Suppressor macrophage treated with lipopolysaccharide for 1 hour (primary cell): ENCODE measurements at regions not wholly inside any gene's neighbourhood (a gene's known extent, or its start where the extent isn't known, plus 50 kb on each side); places are given as distances from the start of the nearest gene placed in this dataset.
A peak's percentile ranks its signal among the peaks of the same experiment; 100 is the strongest.
"Not testable (repeated sequence)": the region's sequence is repeated elsewhere in the genome, so short reads cannot be mapped to it uniquely, and the experiment has no call there.

Experiments
- DNase-seq, 3 donors: peaks; one replicate each; pipeline ENCODE4 v3.0.0-alpha.2; 2020 to 2022

GRCh38 chr18:60319129-60319528, 53.4 kb downstream of the MC4R start:
- DNase-seq: no peak

- DNase-seq: no peak
Observed at GRCh38 chr18:60311676-60312360, 60.8 kb downstream of the MC4R start.

GRCh38 chr18:60295674-60296073, 76.9 kb downstream of the MC4R start:
- no peak for DNase-seq

GRCh38 chr18:60292186-60292585, 80.4 kb downstream of the MC4R start:
- no peak for DNase-seq

- no peak for DNase-seq
Observed at GRCh38 chr18:60279391-60279790, 93.2 kb downstream of the MC4R start.

- no peak for DNase-seq
Observed at GRCh38 chr18:60277855-60278480, 94.6 kb downstream of the MC4R start.

- no peak for DNase-seq
Observed at GRCh38 chr18:60267391-60268058, 105.0 kb downstream of the MC4R start.

GRCh38 chr18:60266558-60266957, 106.0 kb downstream of the MC4R start:
- no peak for DNase-seq

- peak in 2 of 3 donors; percentile 1 to 13 for DNase-seq
Observed at GRCh38 chr18:60259052-60259681, 113.4 kb downstream of the MC4R start.

GRCh38 chr18:60249388-60249787, 123.2 kb downstream of the MC4R start:
- DNase-seq: no peak

- no peak for DNase-seq
Observed at GRCh38 chr18:60248336-60249330, 123.9 kb downstream of the MC4R start.

- DNase-seq: peak in 1 of 3 donors; percentile 3
Observed at GRCh38 chr18:60247103-60247502, 125.5 kb downstream of the MC4R start.

GRCh38 chr18:60246606-60247005, 126.0 kb downstream of the MC4R start:
- no peak for DNase-seq

GRCh38 chr18:60245096-60245495, 127.5 kb downstream of the MC4R start:
- no peak for DNase-seq

- DNase-seq: not testable (repeated sequence)
Observed at GRCh38 chr18:60239024-60239710, 133.4 kb downstream of the MC4R start.

- DNase-seq: no peak
Observed at GRCh38 chr18:60235164-60235563, 137.4 kb downstream of the MC4R start.

- DNase-seq: no peak
Observed at GRCh38 chr18:60232541-60232940, 140.0 kb downstream of the MC4R start.

- no peak for DNase-seq
Observed at GRCh38 chr18:60228609-60229595, 143.7 kb downstream of the MC4R start.

- no peak for DNase-seq
Observed at GRCh38 chr18:60215432-60215831, 157.1 kb downstream of the MC4R start.

- no peak for DNase-seq
Observed at GRCh38 chr18:60209042-60209441, 163.5 kb downstream of the MC4R start.
